HG03159 (cell line): ENCODE measurements at regions not wholly inside any gene's neighbourhood (a gene's known extent, or its start where the extent isn't known, plus 50 kb on each side); places are given as distances from the start of the nearest gene placed in this dataset.
A peak's percentile ranks its signal among the peaks of the same experiment; 100 is the strongest.

Experiments used
- ATAC-seq: cut with Tn5 transposase; IDR thresholded peaks from one replicate; pipeline ENCODE4 v1.9.1; 2021; ENCODE audit warnings: mild to moderate bottlenecking, moderate library complexity; ENCODE audit not compliant: unreplicated experiment

- no peak for ATAC-seq
Observed at GRCh38 chr3:106018929-106019550, 150.2 kb upstream of the CBLB start.

DNA sequence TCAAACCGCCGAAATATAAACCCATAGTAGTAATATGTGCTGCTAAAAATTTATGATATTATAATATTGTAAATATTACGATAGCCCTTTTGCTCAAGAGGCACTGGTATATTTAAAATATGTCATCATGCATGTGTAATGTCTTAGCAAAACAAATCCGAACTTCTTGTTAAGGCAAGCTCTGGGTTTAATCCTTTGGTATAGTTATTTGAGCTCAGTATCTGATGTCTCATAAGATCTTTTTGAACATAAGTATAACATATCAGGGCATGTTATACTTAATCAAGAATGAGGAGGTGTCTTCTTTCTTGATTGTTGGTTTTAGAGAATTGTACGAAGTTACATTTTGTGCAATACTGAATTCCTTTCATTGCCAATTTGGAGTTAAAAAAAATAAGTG is 154.1 kb upstream of the CBLB start:
- ATAC-seq = no peak

- ATAC-seq = no peak
Observed at GRCh38 chr3:106025151-106025722, 156.4 kb upstream of the CBLB start.

- no peak for ATAC-seq
Observed at GRCh38 chr3:106029954-106030626, 161.3 kb upstream of the CBLB start.

GRCh38 chr3:106030627-106030963 is 161.8 kb upstream of the CBLB start:
- ATAC-seq = no peak

GRCh38 chr3:106032479-106032878 is 163.7 kb upstream of the CBLB start:
- no peak for ATAC-seq

DNA sequence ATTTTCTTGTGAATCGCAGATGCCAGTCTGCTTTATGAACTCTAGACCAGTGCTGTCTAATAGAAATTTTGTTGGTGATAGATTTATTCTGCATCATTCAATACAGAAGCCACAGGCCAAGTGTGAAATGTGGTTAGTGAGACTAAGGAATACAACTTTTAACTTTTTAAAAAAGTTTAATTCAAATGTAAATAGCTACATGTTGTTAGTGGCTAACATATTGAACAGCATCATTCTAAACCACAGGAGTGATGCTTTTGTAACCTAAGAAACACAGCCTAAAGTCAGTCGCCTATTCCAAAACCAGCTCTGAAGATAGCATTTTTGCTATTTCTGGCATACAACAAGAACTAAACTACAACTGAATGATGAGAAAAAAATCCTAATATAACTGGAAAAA is 164.8 kb upstream of the CBLB start:
- no peak for ATAC-seq

GRCh38 chr3:106034313-106034712 is 165.5 kb upstream of the CBLB start:
- no peak for ATAC-seq

- ATAC-seq = no peak
Observed at GRCh38 chr3:106035619-106036018, 166.8 kb upstream of the CBLB start.

DNA sequence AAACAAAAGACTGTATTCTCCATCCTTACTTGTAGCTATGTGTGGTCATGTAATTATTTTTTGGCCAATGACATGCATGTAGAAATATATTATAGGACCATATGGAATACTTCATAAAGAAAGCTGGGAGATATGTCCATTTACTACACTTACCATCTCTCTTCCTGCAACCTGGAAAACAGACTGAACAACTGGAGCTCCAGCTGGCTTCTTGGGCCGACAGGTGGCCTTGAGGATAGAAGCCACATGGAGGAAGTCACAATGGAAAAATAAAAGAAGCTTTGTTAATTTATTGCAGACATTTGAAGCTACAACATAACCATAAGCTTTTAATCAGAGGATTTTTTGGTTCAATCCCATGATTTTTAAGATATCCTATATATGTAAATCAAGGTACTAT is 167.9 kb upstream of the CBLB start:
- no peak for ATAC-seq

DNA sequence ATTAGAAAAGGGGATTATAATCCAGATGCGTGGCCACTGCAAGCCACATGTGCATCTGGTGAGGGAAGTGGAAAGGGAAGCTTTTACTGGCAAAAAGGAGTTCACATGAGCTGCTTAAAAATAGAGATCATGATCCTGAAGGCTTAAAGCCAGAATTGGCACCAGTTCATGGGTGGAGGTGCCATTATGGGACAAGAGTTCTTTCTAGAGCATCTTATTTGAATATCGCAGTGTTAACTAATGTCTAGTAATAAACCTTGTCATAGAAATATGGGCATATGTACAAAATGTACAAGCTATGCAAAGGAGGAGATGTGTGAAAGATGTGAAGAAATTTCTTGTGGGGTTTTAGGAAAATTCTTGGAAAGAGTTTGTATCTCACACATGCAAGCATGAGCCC is 178.4 kb upstream of the CBLB start:
- ATAC-seq = no peak

GRCh38 chr3:106048946-106049481 is 180.2 kb upstream of the CBLB start:
- no peak for ATAC-seq

GRCh38 chr3:106049821-106050220 is 181.0 kb upstream of the CBLB start:
- no peak for ATAC-seq

DNA sequence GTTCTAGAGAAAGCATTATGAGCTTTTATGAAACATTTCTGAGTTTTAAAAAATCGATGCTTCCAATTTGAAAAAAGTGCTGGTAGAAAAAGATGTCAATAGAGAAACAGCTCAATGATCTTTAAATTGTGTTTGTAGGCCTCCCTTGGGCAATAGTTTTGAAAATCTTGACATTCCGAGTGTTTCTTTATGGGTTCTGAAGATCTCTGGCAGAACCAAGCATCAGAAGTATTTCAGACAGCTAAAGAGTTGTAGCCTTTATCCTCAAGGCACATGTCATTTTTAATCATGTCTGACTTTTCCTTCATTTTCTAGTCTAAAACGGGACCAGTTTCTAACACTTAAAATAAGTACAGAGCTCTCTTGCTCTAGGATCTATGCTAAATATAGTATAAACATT is 188.1 kb upstream of the CBLB start:
- no peak for ATAC-seq

DNA sequence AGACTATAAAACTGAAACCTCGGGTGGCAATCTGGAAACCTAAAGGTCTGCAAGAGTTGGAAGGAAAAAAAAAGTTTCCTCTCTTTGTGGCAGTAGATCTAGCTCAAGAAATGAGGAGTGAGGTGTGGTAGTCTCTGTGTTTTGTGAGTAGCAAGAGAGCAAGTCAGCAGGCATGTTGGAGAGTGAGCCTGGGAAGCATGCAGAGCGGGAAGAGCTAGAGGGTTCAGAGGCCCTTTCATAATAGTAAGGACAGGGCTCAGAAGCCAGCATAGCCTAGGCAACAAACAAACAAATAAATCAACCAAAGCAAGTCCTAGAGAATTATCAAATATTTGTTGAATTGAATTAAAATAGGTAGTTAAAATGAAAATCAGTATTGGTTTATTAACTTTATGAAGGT is 189.7 kb upstream of the CBLB start:
- ATAC-seq = no peak

GRCh38 chr3:106059953-106060517 is 191.2 kb upstream of the CBLB start:
- no peak for ATAC-seq

GRCh38 chr3:106063909-106064308 is 195.1 kb upstream of the CBLB start:
- ATAC-seq = no peak

DNA sequence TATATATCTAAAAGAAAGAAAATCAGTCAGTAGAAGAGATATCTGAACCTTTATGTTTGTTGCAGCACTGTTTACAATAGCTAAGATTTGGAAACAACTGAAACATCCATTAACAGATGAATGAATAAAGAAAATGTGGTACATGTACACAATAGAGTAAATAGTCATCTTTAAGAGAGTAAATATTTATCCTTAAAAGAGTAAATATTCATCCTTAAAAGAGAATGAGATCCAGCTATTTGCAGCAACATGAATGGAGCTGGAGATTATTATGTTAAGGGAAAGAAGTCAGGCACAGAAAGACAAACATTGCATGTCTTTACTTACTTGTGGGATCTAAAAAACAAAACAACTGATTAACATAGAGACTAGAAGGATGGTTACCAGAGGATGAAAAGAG is 197.0 kb upstream of the CBLB start:
- no peak for ATAC-seq

- peak; percentile 72 for ATAC-seq
Observed at GRCh38 chr3:106067711-106068110, 198.9 kb upstream of the CBLB start.

DNA sequence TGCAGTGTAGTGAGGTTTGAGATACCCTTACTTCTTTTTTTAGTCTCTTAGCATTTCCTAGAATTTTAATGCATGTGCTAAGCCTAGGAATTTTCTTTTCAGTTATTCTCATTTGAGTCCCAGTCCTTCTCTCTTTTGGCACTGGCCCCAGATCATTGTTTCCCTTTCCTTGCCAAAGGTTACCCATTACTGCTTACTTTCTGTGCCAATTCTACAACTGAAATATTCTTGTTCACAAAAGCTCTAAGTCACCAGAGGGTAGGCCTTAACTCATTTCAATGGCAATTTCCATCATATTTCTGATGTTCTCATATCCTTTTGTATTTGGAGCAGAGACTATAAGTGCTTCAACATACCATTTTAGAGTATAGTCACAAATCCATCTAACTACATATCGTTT is 199.6 kb upstream of the CBLB start:
- ATAC-seq = no peak

DNA sequence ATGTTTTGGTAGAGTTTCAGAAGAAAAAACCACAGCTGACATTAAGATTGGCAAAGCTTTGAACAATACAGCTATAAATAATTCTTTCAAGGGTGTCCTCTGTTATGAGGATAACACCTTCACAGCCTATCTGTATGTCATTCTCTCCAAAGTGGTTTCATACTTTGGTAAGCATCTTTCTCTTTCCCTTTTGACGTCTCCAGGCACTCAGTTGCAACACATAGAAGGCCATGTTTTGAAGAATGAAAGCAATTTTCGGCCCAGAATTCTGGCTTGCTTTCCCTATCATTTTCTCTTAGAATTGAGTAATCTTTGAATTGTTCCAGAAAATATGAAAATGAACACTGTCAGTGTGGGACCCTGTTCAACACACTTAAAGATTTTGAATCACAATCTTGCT is 200.0 kb upstream of the CBLB start:
- ATAC-seq = peak; percentile 86

DNA sequence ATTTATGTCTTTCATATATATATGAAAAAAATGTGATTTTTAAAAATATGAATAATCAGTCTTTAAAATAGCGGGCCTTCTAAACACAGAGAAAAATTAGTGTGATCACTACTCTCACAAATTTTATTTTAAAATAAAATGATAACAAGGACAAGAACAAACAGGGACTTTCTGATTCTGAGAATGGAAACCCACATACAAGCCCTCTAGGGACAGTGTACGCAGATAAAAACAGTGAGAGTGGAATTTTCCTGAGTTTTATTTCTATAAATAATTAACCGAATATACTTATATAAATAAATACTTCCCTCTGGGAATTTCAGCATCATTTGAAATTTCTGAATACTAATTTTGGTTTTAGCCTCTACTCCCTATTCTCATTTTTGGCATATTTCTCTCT is 201.4 kb upstream of the CBLB start:
- no peak for ATAC-seq
